Large intestine (tissue), 3 donors: ENCODE measurements at regions not wholly inside any gene's neighbourhood (a gene's known extent, or its start where the extent isn't known, plus 50 kb on each side); places are given as distances from the start of the nearest gene placed in this dataset.
A peak's percentile ranks its signal among the peaks of the same experiment; 100 is the strongest.

Experiments
- DNase-seq, 2 donors: peaks; one replicate each; pipeline versions ENCODE4 v3.0.0 to v3.0.0-alpha.2; 2013
- H3K27ac ChIP-seq: one replicate; pipeline ENCODE4 v1.5.1; 2013; ENCODE audit warnings: low read length
- H3K27me3 ChIP-seq: 2 replicates; pipeline ENCODE4 v1.6.1; 2013; ENCODE audit warnings: low read length; ENCODE audit not compliant: control insufficient read depth, insufficient read depth
- H3K36me3 ChIP-seq: 2 replicates; pipeline ENCODE4 v1.6.1; 2013; ENCODE audit warnings: low read length; ENCODE audit not compliant: control insufficient read depth, insufficient read depth
- H3K4me1 ChIP-seq: one replicate; pipeline ENCODE4 v1.6.1; 2013; ENCODE audit warnings: low read length; ENCODE audit not compliant: control insufficient read depth, insufficient read depth
- H3K4me3 ChIP-seq: one replicate; pipeline ENCODE4 v1.5.1; 2013; ENCODE audit warnings: low read length
- H3K9me3 ChIP-seq: one replicate; pipeline ENCODE4 v1.6.1; 2013; ENCODE audit warnings: mild to moderate bottlenecking, low read depth, low read length, moderate library complexity; ENCODE audit not compliant: control insufficient read depth
- WGBS: methylation state at CpG from one replicate; pipeline ENCODE4 v1.1.5; 2013; ENCODE audit warnings: low lambda C conversion rate; ENCODE audit not compliant: insufficient coverage; 5-methylcytosine and 5-hydroxymethylcytosine counted together

DNA sequence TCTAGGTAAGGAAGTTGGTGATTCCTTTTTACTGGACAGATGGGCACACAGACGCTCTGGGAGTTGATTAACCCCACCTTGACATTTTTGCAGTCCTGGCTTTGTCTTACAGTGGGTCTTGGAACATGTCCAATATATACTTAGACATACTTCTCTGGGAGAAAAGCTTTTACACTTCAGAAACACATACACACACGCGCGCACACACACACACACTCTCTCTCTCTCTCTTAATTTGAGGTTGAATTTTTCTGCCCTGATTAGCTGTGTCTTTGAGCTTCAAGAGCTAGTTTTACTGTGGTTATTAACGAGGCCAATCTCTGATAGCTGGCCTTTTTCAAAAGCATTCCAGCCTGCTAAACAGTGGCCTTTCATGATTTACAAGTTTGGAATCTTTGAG, 215.0 kb downstream of the MYCN start:
- DNase-seq = peak in 1 of 2 donors; percentile 1
- H3K27ac ChIP-seq = no peak overlapping the region
- H3K4me1 ChIP-seq = no peaks in the 10 kb centered on the region
- H3K36me3 ChIP-seq = no peaks in the 10 kb centered on the region
- no peaks in the 10 kb centered on the region for H3K27me3 ChIP-seq
- WGBS = no CpG with 5 or more reads among the region's 5 CpGs
- no peaks in the 10 kb centered on the region for H3K9me3 ChIP-seq
- H3K4me3 ChIP-seq = no peak overlapping the region

DNA sequence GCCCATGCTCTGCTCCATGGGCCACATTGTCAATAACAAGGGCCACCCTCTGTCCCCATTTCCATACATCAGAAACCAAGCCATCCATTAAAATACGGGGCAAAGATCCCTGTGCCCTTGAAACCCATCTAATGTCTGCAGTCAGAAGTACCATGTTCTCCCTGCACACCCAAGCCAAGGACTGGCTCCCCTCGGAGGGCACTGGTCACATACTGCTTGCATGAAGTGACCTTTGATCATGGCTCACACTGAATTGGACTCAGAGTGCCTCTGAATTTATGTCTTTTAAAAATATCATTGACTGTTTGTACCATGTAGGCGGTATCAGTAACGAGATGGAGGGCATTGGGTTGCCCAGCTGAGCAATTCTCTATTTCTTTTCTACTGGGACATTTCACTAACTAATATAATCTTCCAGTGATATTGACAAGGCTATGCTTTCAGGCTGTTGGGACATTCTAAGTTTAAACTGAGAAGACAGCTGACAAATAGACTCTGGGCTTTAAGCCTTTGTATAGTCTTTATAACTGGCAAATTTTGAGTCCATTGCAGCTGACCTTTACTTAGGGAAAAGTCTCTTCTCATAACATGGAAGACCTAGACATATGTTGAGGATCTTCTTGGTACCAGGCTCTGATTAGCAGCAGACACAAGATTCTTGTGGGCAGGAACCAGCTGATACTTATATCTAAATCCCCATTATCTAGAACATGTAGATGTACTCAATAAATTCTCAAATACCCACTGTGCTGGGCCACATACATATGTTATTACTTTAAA, 214.3 kb downstream of the MYCN start:
- WGBS = no CpG with 5 or more reads among the region's 4 CpGs
- H3K4me1 ChIP-seq = no peaks in the 10 kb centered on the region
- no peaks in the 10 kb centered on the region for H3K9me3 ChIP-seq
- H3K27me3 ChIP-seq = no peaks in the 10 kb centered on the region
- H3K27ac ChIP-seq = no peak overlapping the region
- no peaks in the 10 kb centered on the region for H3K36me3 ChIP-seq
- no peak overlapping the region for H3K4me3 ChIP-seq
- DNase-seq = peak in 1 of 2 donors; percentile 8

DNA sequence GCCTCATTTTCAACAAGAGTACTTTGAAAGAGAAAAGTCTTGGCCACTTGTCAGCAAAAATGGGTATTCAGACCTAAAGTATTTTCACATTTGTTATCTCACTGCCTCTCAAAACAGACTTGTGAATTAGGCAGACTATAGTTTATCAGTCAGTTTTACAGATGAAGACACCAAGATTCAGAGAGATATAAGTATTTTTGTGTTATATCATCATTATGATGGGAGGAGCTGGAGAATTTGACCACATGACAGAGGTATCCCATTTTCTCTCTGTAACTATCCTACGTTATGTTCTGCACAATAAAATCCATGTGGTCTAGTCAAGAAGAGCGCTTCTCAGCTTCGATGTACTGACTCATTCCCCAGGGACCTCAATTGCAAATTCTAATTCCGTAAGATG, 213.7 kb downstream of the MYCN start:
- Histone ChIP-seq H3K4me1 (no peaks in the 10 kb centered on the region), H3K27ac (no peak overlapping the region)
- WGBS = no CpG with 5 or more reads among the region's 4 CpGs

DNA sequence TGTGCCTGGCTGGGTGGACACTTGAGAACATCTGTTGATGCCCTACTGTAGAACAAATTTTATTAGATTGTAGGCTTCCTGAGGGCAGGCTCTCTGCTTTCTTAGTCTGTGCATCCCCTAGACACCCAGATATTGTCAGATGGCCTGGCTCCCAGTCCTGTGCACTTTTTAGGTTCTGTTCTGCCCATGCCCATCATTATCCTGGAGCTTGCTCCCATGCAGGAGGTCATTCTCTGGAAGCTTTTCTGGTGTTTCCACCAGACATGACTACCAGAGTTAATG, 213.3 kb downstream of the MYCN start:
- H3K27ac ChIP-seq = no peak overlapping the region
- no peak overlapping the region for H3K4me3 ChIP-seq
- no peaks in the 10 kb centered on the region for H3K9me3 ChIP-seq
- DNase-seq = peak in 1 of 2 donors; percentile 1
- no peaks in the 10 kb centered on the region for H3K4me1 ChIP-seq
- no peaks in the 10 kb centered on the region for H3K27me3 ChIP-seq
- no peaks in the 10 kb centered on the region for H3K36me3 ChIP-seq

More for the DNA sequence above, 213.7 kb downstream of the MYCN start:
- no peak for DNase-seq
- no peaks in the 10 kb centered on the region for H3K36me3 ChIP-seq
- no peak overlapping the region for H3K4me3 ChIP-seq
- H3K9me3 ChIP-seq = no peaks in the 10 kb centered on the region
- H3K27me3 ChIP-seq = no peaks in the 10 kb centered on the region

DNA sequence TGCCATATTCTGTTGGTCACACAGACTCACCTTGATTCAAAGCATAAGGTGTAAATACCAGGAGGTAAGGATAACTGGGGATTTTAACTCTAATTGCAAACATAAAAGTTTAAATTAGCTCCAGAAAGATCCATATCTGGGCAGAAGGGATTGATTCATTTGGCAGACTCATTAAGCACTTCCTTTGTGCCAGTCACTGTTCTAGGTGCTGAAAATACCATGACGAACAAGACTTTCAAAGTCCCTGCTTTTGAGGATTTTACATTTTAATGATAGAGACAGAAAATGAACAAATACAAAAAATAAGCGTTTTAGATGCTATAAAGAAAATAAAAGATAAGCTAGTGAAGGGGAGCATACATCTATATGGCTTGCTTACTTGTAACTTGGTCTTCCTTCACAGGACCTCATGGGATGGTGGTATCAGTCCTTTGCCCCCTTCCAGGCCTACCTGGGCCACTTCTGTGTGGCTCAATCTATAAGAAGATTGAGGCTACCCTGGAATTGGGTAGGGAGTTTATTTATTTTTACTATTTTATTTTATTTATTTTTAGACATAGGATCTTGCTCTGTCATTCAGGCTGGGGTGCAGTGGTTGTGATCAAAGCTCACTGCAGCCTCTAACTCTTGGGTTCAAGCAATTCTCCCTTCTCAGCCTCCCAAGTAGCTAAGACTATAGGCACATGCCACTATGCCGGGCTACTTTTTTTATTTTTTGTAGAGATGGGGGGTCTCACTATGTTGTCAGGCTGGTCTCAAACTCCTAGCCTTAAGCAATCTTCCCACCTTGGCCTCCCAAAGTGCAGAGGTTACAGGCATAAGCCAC, 212.8 kb downstream of the MYCN start:
- Histone ChIP-seq H3K9me3 (no peaks in the 10 kb centered on the region), H3K27me3 (no peaks in the 10 kb centered on the region), H3K27ac (no peak overlapping the region), H3K4me3 (no peak overlapping the region), H3K4me1 (no peaks in the 10 kb centered on the region), H3K36me3 (no peaks in the 10 kb centered on the region)
- 80% methylated on average over 1 of the region's 3 CpGs for WGBS
- peak in 1 of 2 donors; percentile 1 for DNase-seq

DNA sequence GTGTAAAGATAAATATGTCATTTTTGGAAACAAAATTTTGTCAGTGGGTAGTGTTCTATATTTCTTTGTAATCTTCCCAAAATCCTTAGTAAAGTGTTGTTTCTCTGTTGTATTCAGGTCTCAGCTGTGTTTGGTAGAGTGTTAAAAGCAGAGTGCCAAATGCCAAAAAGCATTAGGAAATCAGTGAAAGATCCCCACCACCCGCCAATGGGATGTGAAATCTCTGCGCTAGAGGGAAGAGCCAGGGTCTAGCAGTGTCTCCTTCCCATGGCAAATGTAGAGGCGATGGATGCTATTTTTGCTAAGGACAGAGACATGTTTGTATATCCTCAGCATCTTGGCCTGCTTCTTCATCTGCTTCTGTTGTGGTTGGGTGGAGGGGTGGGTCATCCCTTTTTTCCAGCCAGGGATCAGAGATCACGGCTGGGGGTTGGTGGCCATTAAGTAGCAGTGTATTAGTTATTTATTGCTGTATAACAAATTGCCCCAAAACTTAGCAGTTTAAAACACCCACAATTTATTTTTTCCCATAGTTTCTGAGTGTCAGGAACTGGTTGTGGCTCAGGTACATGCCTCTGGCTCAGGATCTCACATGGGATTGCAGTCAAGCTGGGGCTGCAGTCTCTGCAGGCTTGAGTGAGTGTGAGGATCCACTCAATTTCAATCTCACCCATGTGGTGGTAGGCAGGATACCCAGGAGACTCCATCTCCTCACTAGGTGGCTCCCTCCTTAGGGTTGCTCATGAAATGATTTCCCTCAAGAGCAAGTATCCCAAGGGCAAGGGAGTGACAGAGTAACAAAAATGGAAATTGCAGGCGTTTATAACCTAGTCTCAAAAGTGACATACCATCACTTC, 211.9 kb downstream of the MYCN start:
- WGBS = 89% methylated on average over 1 of the region's 5 CpGs
- H3K4me1 ChIP-seq = no peaks in the 10 kb centered on the region
- peak in 1 of 2 donors; percentile 1 for DNase-seq
- H3K36me3 ChIP-seq = no peaks in the 10 kb centered on the region
- no peak overlapping the region for H3K4me3 ChIP-seq
- H3K9me3 ChIP-seq = no peaks in the 10 kb centered on the region
- no peaks in the 10 kb centered on the region for H3K27me3 ChIP-seq
- H3K27ac ChIP-seq = no peak overlapping the region

DNA sequence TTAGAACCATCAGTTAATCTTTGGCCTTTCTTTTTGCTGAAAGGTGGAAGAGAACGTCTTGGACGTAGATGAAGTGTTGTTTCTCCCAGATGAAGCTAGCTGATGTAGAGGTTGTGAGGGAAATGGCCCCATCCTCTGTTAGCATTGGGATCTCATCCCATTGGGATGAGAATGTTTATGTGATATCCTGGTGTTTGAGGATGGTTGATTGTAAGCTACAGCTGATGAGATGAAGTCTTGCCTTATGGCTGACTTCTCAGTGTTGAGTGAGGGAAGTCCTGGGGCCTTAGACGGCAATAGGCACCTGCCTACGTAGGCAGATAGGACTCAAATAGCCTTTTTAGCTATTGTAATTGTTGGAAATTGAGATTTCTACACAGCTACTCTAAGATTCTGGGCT, 211.3 kb downstream of the MYCN start:
- WGBS = no CpG with 5 or more reads among the region's 4 CpGs
- Histone ChIP-seq H3K36me3 (no peaks in the 10 kb centered on the region), H3K27me3 (no peaks in the 10 kb centered on the region), H3K4me3 (no peak overlapping the region), H3K27ac (no peak overlapping the region), H3K9me3 (no peaks in the 10 kb centered on the region), H3K4me1 (no peaks in the 10 kb centered on the region)
- DNase-seq = peak in 1 of 2 donors; percentile 0

DNA sequence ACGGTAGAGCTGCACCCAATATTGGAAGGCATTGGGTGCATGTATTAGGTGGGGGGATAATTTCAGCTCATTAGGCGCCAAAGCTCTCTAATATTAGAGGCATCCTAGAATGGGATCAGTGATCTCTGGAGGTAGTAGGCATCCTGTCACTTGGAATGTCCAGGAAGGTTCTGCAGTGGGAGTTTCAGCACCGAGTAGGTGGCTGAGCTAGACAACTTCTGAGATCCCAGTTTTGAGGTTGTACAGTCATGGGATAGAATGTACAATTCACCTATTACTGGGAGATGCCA, 210.9 kb downstream of the MYCN start:
- H3K9me3 ChIP-seq = no peaks in the 10 kb centered on the region
- no peaks in the 10 kb centered on the region for H3K4me1 ChIP-seq
- no CpG with 5 or more reads among the region's 3 CpGs for WGBS
- peak in 1 of 2 donors; percentile 0 for DNase-seq
- H3K36me3 ChIP-seq = no peaks in the 10 kb centered on the region
- no peak overlapping the region for H3K27ac ChIP-seq
- H3K4me3 ChIP-seq = no peak overlapping the region
- no peaks in the 10 kb centered on the region for H3K27me3 ChIP-seq

DNA sequence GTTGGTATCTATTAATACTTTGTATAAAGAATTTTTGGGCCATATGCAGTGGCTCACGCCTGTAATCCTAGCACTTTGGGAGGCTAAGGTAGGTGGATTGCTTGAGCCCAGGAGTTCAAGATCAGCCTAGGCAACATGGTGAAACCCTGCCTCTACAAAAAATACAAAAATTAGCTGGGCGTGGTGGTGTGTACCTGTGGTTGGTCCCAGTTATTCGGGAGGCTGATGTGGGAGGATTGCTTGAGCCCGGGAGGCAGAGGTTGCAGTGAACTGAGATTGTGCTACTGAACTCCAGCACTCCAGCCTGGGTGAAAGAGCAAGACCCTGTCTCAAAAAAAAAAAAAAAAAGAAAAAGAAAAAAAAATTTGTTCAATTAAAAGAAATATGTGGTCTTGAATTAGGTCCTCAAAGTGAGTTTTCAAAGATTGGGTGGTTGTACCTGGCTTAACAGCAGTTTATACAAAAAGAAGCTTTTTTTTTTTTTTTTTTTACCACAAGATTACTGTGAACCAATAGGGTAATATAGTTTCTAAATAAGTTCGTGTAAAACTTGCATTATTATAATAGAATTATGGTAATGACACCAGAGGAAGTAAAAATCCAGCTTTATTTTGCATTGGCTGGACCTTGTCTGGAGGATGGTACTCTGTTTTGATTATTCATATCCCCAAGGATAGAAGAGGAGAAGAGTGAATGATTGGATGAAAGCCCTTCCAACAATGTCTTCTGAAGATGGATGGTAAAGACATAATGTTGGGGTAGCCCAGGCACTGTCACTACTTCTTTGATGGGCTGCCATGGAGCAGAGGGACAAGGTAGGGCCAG, 210.3 kb downstream of the MYCN start:
- H3K36me3 ChIP-seq = no peaks in the 10 kb centered on the region
- H3K27me3 ChIP-seq = no peaks in the 10 kb centered on the region
- no CpG with 5 or more reads among the region's 5 CpGs for WGBS
- H3K4me1 ChIP-seq = no peaks in the 10 kb centered on the region
- no peak overlapping the region for H3K27ac ChIP-seq
- H3K9me3 ChIP-seq = no peaks in the 10 kb centered on the region
- no peak for DNase-seq
- no peak overlapping the region for H3K4me3 ChIP-seq
